HCT116 (cell line): ENCODE measurements at regions not wholly inside any gene's neighbourhood (a gene's known extent, or its start where the extent isn't known, plus 50 kb on each side); places are given as distances from the start of the nearest gene placed in this dataset.

Source experiments
- ATAC-seq: fragments of 200-7000 bp; cut with Tn5 transposase; 2 replicates; pipeline ENCODE4 v1.9.1; 2020; ENCODE audit warnings: mild to moderate bottlenecking, moderate library complexity
- BruUV-seq: library from RNA; stranded (reverse); fragments of 400-500 nt; replicated peaks from 2 replicates; lab custom pipeline; 2021; lab: Mats Ljungman, UMichigan
- CTCF ChIA-PET: fragments of 300-600 bp; sonication (Branson Sonifier 250); formaldehyde crosslinking; loops from one replicate; lab custom pipeline; 2021; ENCODE audit warnings: antibody characterized with exemption; lab: Charles Lee
- POLR2A ChIA-PET: fragments of 300-600, 350-600 bp; sonication (Branson Sonifier 250); formaldehyde crosslinking; loops from one replicate; lab custom pipeline; 2021; ENCODE audit warnings: antibody characterized with exemption; lab: Charles Lee
- RAD21 ChIA-PET, 2 experiments: fragments of 300-600 bp; sonication (Branson Sonifier 250); formaldehyde crosslinking; loops; one replicate each; lab custom pipeline; 2023; ENCODE audit warnings: low total read pairs in 2 of 2; ENCODE audit not compliant: uncharacterized antibody in 2 of 2, unreplicated experiment in 2 of 2, low non-redundant PET in 1 of 2; lab: Charles Lee
- DNase-seq: peaks from one replicate; pipeline ENCODE4 v3.0.0-alpha.2; 2010; ENCODE audit warnings: low read depth, low spot score
- H2AFZ ChIP-seq: fragments of 200-600 bp; shearing (Covaris generic), sonication (generic); 2 replicates; pipeline ENCODE4 v1.6.1; 2017; ENCODE audit warnings: low read depth, mixed run types, mixed read lengths, antibody characterized with exemption, low read length; ENCODE audit not compliant: poor library complexity, severe bottlenecking
- H3K27ac ChIP-seq: 2 replicates; pipeline ENCODE4 v1.5.1; 2012; ENCODE audit warnings: low read depth, low read length
- H3K27me3 ChIP-seq: fragments of 200-600 bp; sonication (generic); 2 replicates; pipeline ENCODE4 v1.6.1; 2016; ENCODE audit warnings: mixed run types, low read length, mixed read lengths; ENCODE audit not compliant: insufficient read depth
- H3K36me3 ChIP-seq, 2 experiments: fragments of 200-500 bp in 1 of 2; fragments of 200-600 bp in 1 of 2; sonication (Bioruptor generic) in 1 of 2; sonication (generic) in 1 of 2; 2 replicates each; pipeline versions ENCODE4 v1.5.1 to v1.6.1; 2014 to 2016; ENCODE audit warnings: low read length in 2 of 2, inconsistent platforms in 1 of 2, mixed read lengths in 1 of 2, mixed run types in 1 of 2; ENCODE audit not compliant: insufficient read depth in 2 of 2, control insufficient read depth in 1 of 2
- H3K4me1 ChIP-seq, 2 experiments: fragments of 200-600 bp in 1 of 2; sonication (generic) in 1 of 2; 2 replicates each; pipeline versions ENCODE4 v1.5.1 to v1.6.1; 2012 to 2017; ENCODE audit warnings: low read length in 2 of 2, inconsistent platforms in 1 of 2, mild to moderate bottlenecking in 1 of 2, mixed read lengths in 1 of 2, mixed run types in 1 of 2, moderate library complexity in 1 of 2; ENCODE audit not compliant: insufficient read depth in 2 of 2, control insufficient read depth in 1 of 2
- H3K4me2 ChIP-seq: fragments of 200-600 bp; sonication (generic); 2 replicates; pipeline ENCODE4 v1.6.1; 2017; ENCODE audit warnings: mixed run types, low read length, mixed read lengths
- H3K4me3 ChIP-seq, 2 experiments: fragments of 200-600 bp in 1 of 2; sonication (generic) in 1 of 2; replicated peaks in 1 of 2; 2 replicates each; pipeline ENCODE4 v1.5.1; 2011 to 2016; ENCODE audit warnings: low read length in 2 of 2, control low read depth in 1 of 2, low read depth in 1 of 2, mild to moderate bottlenecking in 1 of 2, mixed read lengths in 1 of 2, mixed run types in 1 of 2
- H3K79me2 ChIP-seq: fragments of 200-600 bp; sonication (generic); 2 replicates; pipeline ENCODE4 v1.6.1; 2017; ENCODE audit warnings: mild to moderate bottlenecking, mixed run types, low read length, moderate library complexity, mixed read lengths; ENCODE audit not compliant: insufficient read depth
- H3K9ac ChIP-seq: fragments of 200-600 bp; sonication (generic); 2 replicates; pipeline ENCODE4 v1.6.1; 2016; ENCODE audit warnings: low read length, mixed read lengths
- H3K9me2 ChIP-seq: fragments of 200-600 bp; sonication (generic), shearing (Covaris generic); 2 replicates; pipeline ENCODE4 v1.6.1; 2017; ENCODE audit warnings: mixed run types, mild to moderate bottlenecking, moderate library complexity; ENCODE audit not compliant: insufficient read depth
- H3K9me3 ChIP-seq, 2 experiments: fragments of 200-500 bp in 1 of 2; fragments of 200-600 bp in 1 of 2; sonication (Bioruptor generic) in 1 of 2; sonication (generic) in 1 of 2; 2 replicates each; pipeline ENCODE4 v1.6.1; 2014 to 2017; ENCODE audit warnings: low read length in 2 of 2, mixed read lengths in 2 of 2, inconsistent platforms in 1 of 2, low read depth in 1 of 2, mild to moderate bottlenecking in 1 of 2, mixed run types in 1 of 2, moderate library complexity in 1 of 2; ENCODE audit not compliant: control insufficient read depth in 1 of 2, insufficient read depth in 1 of 2
- H4K20me1 ChIP-seq: fragments of 200-600 bp; sonication (generic), shearing (Covaris generic); 2 replicates; pipeline ENCODE4 v1.6.1; 2017; ENCODE audit warnings: mixed run types, mild to moderate bottlenecking, moderate library complexity; ENCODE audit not compliant: insufficient read depth
- ATF3 ChIP-seq: IDR thresholded peaks from 2 replicates; pipeline ENCODE4 v1.6.1; 2012
- CBX3 ChIP-seq: IDR thresholded peaks from 2 replicates; pipeline ENCODE4 v1.6.1; 2012; ENCODE audit warnings: low read depth
- CEBPB ChIP-seq: IDR thresholded peaks from 2 replicates; pipeline ENCODE4 v1.6.1; 2012; ENCODE audit warnings: low read depth
- CTCF ChIP-seq, 3 experiments: fragments of 200-600 bp in 1 of 3; sonication (generic) in 1 of 3; IDR thresholded peaks in 2 of 3; conservative IDR thresholded peaks in 1 of 3; 2 replicates each; pipeline ENCODE4 v1.5.1; 2012 to 2017; ENCODE audit warnings: low read depth in 2 of 3, low read length in 2 of 3, antibody characterized with exemption in 1 of 3, borderline replicate concordance in 1 of 3, control low read depth in 1 of 3, mild to moderate bottlenecking in 1 of 3, mixed read lengths in 1 of 3, mixed run types in 1 of 3, moderate library complexity in 1 of 3; ENCODE audit not compliant: insufficient read depth in 1 of 3
- EGR1 ChIP-seq: IDR thresholded peaks from 2 replicates; pipeline ENCODE4 v1.6.1; 2012; ENCODE audit warnings: low read depth
- ELF1 ChIP-seq: IDR thresholded peaks from 2 replicates; pipeline ENCODE4 v1.6.1; 2012; ENCODE audit warnings: low read depth, borderline replicate concordance
- EZH2 ChIP-seq: fragments of 200-600 bp; sonication (generic); IDR thresholded peaks from 2 replicates; pipeline ENCODE4 v1.6.1; 2017; ENCODE audit warnings: antibody characterized with exemption, mixed run types
- EZH2phosphoT487 ChIP-seq: fragments of 200-600 bp; IDR thresholded peaks from 2 replicates; pipeline ENCODE4 v1.6.1; 2018; ENCODE audit warnings: antibody characterized with exemption, borderline replicate concordance
- FOSL1 ChIP-seq: IDR thresholded peaks from 2 replicates; pipeline ENCODE4 v1.6.1; 2012; ENCODE audit warnings: low read depth
- JUND ChIP-seq: IDR thresholded peaks from 2 replicates; pipeline ENCODE4 v1.6.1; 2012
- MAX ChIP-seq: IDR thresholded peaks from 2 replicates; pipeline ENCODE4 v1.6.1; 2012
- POLR2A ChIP-seq: IDR thresholded peaks from 2 replicates; pipeline ENCODE4 v1.7.0; 2011; ENCODE audit warnings: borderline replicate concordance; ENCODE audit not compliant: insufficient read depth, insufficient read length; ENCODE audit errors: extremely low read depth
- POLR2AphosphoS5 ChIP-seq: IDR thresholded peaks from 2 replicates; pipeline ENCODE4 v1.6.1; 2011; ENCODE audit warnings: mild to moderate bottlenecking, low read depth, low read length, moderate library complexity
- RAD21 ChIP-seq: IDR thresholded peaks from 2 replicates; pipeline ENCODE4 v1.6.1; 2012; ENCODE audit warnings: low read depth, mild to moderate bottlenecking
- REST ChIP-seq: IDR thresholded peaks from 2 replicates; pipeline ENCODE4 v1.6.1; 2012; ENCODE audit warnings: low read depth
- SIN3A ChIP-seq: IDR thresholded peaks from 2 replicates; pipeline ENCODE4 v1.6.1; 2012; ENCODE audit warnings: low read depth
- SP1 ChIP-seq: IDR thresholded peaks from 2 replicates; pipeline ENCODE4 v1.6.1; 2012; ENCODE audit warnings: low read depth
- SRF ChIP-seq: IDR thresholded peaks from 2 replicates; pipeline ENCODE4 v1.6.1; 2012; ENCODE audit warnings: low read depth
- ZFX ChIP-seq: fragments of 450-650 bp; IDR thresholded peaks from 2 replicates; pipeline ENCODE4 v1.6.1; 2017
- ZNF274 ChIP-seq: fragments of 200-500 bp; sonication (Bioruptor generic); IDR thresholded peaks from 2 replicates; pipeline ENCODE4 v1.6.1; 2014; ENCODE audit warnings: mild to moderate bottlenecking, low read depth, low read length, inconsistent platforms
- intact Hi-C: fragments of 100-400 bp; cut with micrococcal nuclease; formaldehyde crosslinking; loops from 2 replicates; pipeline ENCODE4 v1.10.0; 2022

GRCh38 chr15:94963953-94964352, 732.6 kb downstream of the MCTP2 start:
- Histone ChIP-seq H3K9me2 (no peaks in the 10 kb centered on the region), H2AFZ (no peak overlapping the region), H3K79me2 (no peaks in the 10 kb centered on the region), H3K9me3 (peaks cover 0 to 3% of the 10 kb centered on the region in 2 experiments; a peak in 1 of 4 replicates), H4K20me1 (no peaks in the 10 kb centered on the region), H3K27ac (no peak overlapping the region), H3K4me1 (no peaks in the 10 kb centered on the region), H3K9ac (no peak overlapping the region), H3K27me3 (no peaks in the 10 kb centered on the region), H3K4me3 (no peak overlapping the region), H3K36me3 (no peaks in the 10 kb centered on the region), H3K4me2 (no peak overlapping the region)
- DNase-seq (no peak), ATAC-seq (no peak)
- no TSS peak for BruUV-seq
- intact Hi-C loops = no loop called here
- ChIA-PET RAD21 (no interaction called here), POLR2A (no interaction called here), CTCF (no interaction called here)
- TF ChIP-seq ATF3 = no peak
- no peak for TF ChIP-seq POLR2AphosphoS5
- TF ChIP-seq RAD21 = no peak
- no peak for TF ChIP-seq ZFX
- no peak for TF ChIP-seq CBX3
- TF ChIP-seq CEBPB = no peak
- no peak for TF ChIP-seq SRF
- no peak for TF ChIP-seq EGR1
- no peak for TF ChIP-seq EZH2phosphoT487
- TF ChIP-seq CTCF (IDR thresholded peaks at IDR 0.05 in 2 of 3, conservative IDR thresholded peaks at IDR 0.05 in 1 of 3; ENCODE audit: borderline replicate concordance in 1 of 3, insufficient read depth in 1 of 3, low read depth in 2 of 3, low read length in 2 of 3) = no peak
- no peak for TF ChIP-seq REST
- no peak for TF ChIP-seq FOSL1
- TF ChIP-seq EZH2 = no peak
- TF ChIP-seq MAX = no peak
- TF ChIP-seq JUND = no peak
- no peak for TF ChIP-seq SIN3A
- TF ChIP-seq POLR2A = no peak
- no peak for TF ChIP-seq ELF1
- TF ChIP-seq SP1 = no peak
- no peak for TF ChIP-seq ZNF274
